Stimulated activated CD4-positive, alpha-beta T cell treated with anti-CD3 and anti-CD28 coated beads, Interleukin-4, amount 100 ng/mL, for 4 hours (primary cell): ENCODE measurements at regions not wholly inside any gene's neighbourhood (a gene's known extent, or its start where the extent isn't known, plus 50 kb on each side); places are given as distances from the start of the nearest gene placed in this dataset.
"Not testable (repeated sequence)": the region's sequence is repeated elsewhere in the genome, so short reads cannot be mapped to it uniquely, and the experiment has no call there.

Experiments used
- DNase-seq, 2 experiments: peaks; one replicate each; pipeline ENCODE4 v3.0.0-alpha.2; 2020

- no peak for DNase-seq
Measured at GRCh38 chr4:13990596-13991589, 363.4 kb upstream of the BOD1L1 start.

- DNase-seq: no peak
Measured at GRCh38 chr4:13992041-13992440, 364.5 kb upstream of the BOD1L1 start.

GRCh38 chr4:13992975-13993520, 365.5 kb upstream of the BOD1L1 start:
- no peak for DNase-seq

GRCh38 chr4:13994016-13994415, 366.5 kb upstream of the BOD1L1 start:
- DNase-seq: no peak

- DNase-seq: no peak
Measured at GRCh38 chr4:13998850-13999445, 371.4 kb upstream of the BOD1L1 start.

GRCh38 chr4:14000091-14000814, 372.7 kb upstream of the BOD1L1 start:
- DNase-seq: no peak

GRCh38 chr4:14002331-14002730, 374.8 kb upstream of the BOD1L1 start:
- not testable (repeated sequence) for DNase-seq

GRCh38 chr4:14008494-14008893, 381.0 kb upstream of the BOD1L1 start:
- no peak for DNase-seq

GRCh38 chr4:14018191-14018853, 390.8 kb upstream of the BOD1L1 start:
- DNase-seq: no peak

GRCh38 chr4:14022456-14022855, 394.9 kb upstream of the BOD1L1 start:
- no peak for DNase-seq

GRCh38 chr4:14023036-14023435, 395.5 kb upstream of the BOD1L1 start:
- no peak for DNase-seq

- DNase-seq: no peak
Measured at GRCh38 chr4:14023896-14024295, 396.4 kb upstream of the BOD1L1 start.

- DNase-seq: no peak
Measured at GRCh38 chr4:14025111-14025510, 397.6 kb upstream of the BOD1L1 start.

- DNase-seq: no peak
Measured at GRCh38 chr4:14025891-14026290, 398.4 kb upstream of the BOD1L1 start.

GRCh38 chr4:14028862-14029261, 401.3 kb upstream of the BOD1L1 start:
- DNase-seq: no peak

GRCh38 chr4:14035076-14035475, 407.6 kb upstream of the BOD1L1 start:
- no peak for DNase-seq

GRCh38 chr4:14043203-14043602, 415.7 kb upstream of the BOD1L1 start:
- no peak for DNase-seq

GRCh38 chr4:14046642-14047041, 419.1 kb upstream of the BOD1L1 start:
- DNase-seq: no peak

GRCh38 chr4:14047840-14048239, 420.3 kb upstream of the BOD1L1 start:
- DNase-seq: no peak

- DNase-seq: no peak
Measured at GRCh38 chr4:14049946-14050345, 422.4 kb upstream of the BOD1L1 start.

GRCh38 chr4:14053291-14053690, 425.8 kb upstream of the BOD1L1 start:
- no peak for DNase-seq

- DNase-seq: no peak
Measured at GRCh38 chr4:14054391-14054790, 426.9 kb upstream of the BOD1L1 start.

- DNase-seq: no peak
Measured at GRCh38 chr4:14059006-14059405, 431.5 kb upstream of the BOD1L1 start.
